Activated CD4-positive, alpha-beta T cell treated with anti-CD3 and anti-CD28 coated beads, Interleukin-2, amount 10 ng/mL, durations not matched to agents 7 days and 5 days (primary cell): ENCODE measurements at regions not wholly inside any gene's neighbourhood (a gene's known extent, or its start where the extent isn't known, plus 50 kb on each side); places are given as distances from the start of the nearest gene placed in this dataset.

Experiments used
- CTCF ChIA-PET: fragments of 350-600 bp; sonication (Branson Sonifier 250); formaldehyde crosslinking; loops from one replicate; lab custom pipeline; 2021; ENCODE audit warnings: antibody characterized with exemption; lab: Charles Lee
- POLR2A ChIA-PET: fragments of 350-600 bp; sonication (Branson Sonifier 250); formaldehyde crosslinking; loops from one replicate; lab custom pipeline; 2021; ENCODE audit warnings: antibody characterized with exemption; lab: Charles Lee
- DNase-seq: peaks from one replicate; pipeline ENCODE4 v3.0.0-alpha.2; 2020
- H3K27ac Mint-ChIP-seq: one replicate; pipeline ENCODE4 v1.8.0; 2021; ENCODE audit warnings: mild to moderate bottlenecking, moderate library complexity, mixed read lengths
- H3K27me3 Mint-ChIP-seq: one replicate; pipeline ENCODE4 v1.8.0; 2021; ENCODE audit warnings: mixed read lengths
- H3K36me3 Mint-ChIP-seq: one replicate; pipeline ENCODE4 v1.8.0; 2021; ENCODE audit warnings: low read depth, mixed read lengths
- H3K4me1 Mint-ChIP-seq: one replicate; pipeline ENCODE4 v1.8.0; 2021; ENCODE audit warnings: mixed read lengths
- H3K4me3 Mint-ChIP-seq: one replicate; pipeline ENCODE4 v1.8.0; 2021; ENCODE audit warnings: mild to moderate bottlenecking, moderate library complexity, mixed read lengths
- H3K9me3 Mint-ChIP-seq: one replicate; pipeline ENCODE4 v1.8.0; 2021; ENCODE audit warnings: mixed read lengths

- ChIA-PET CTCF (no interaction called here), POLR2A (no interaction called here)
- Mint-ChIP-seq H3K27me3 (no peaks in the 10 kb centered on the region), H3K36me3 (no peaks in the 10 kb centered on the region), H3K9me3 (no peaks in the 10 kb centered on the region), H3K4me1 (no peaks in the 10 kb centered on the region), H3K4me3 (no peak overlapping the region), H3K27ac (no peak overlapping the region)
- no peak for DNase-seq
Measured at GRCh38 chr1:57672346-57673140, 248.7 kb upstream of the DAB1 start.

GRCh38 chr1:57671750-57672149 lies 247.9 kb upstream of the DAB1 start:
- no peak for DNase-seq
- Mint-ChIP-seq H3K4me3 (no peak overlapping the region), H3K36me3 (no peaks in the 10 kb centered on the region), H3K4me1 (no peaks in the 10 kb centered on the region), H3K27ac (no peak overlapping the region), H3K27me3 (no peaks in the 10 kb centered on the region), H3K9me3 (no peaks in the 10 kb centered on the region)
- POLR2A ChIA-PET: no interaction called here
- CTCF ChIA-PET: no interaction called here

DNA sequence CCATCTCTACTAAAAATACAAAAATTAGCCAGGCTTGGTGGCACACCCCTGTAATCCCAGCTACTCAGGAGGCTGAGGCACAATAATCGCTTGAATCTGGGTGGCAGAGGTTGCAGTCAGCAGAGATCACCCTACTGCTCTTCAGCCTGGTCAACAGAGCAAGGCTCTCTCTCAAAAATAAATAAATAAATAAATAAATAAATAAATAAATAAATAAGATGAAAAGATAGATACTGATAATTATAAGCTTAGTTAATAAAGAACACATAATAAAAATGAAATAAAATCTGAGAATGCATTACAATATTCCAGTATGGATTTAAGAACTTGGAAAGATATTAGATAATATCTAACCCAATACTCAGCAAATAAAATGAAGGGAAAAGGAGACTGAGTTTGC lies 235.9 kb upstream of the DAB1 start:
- Mint-ChIP-seq H3K36me3 (no peaks in the 10 kb centered on the region), H3K27me3 (no peaks in the 10 kb centered on the region), H3K4me1 (no peaks in the 10 kb centered on the region), H3K27ac (no peak overlapping the region), H3K4me3 (no peak overlapping the region), H3K9me3 (no peaks in the 10 kb centered on the region)
- ChIA-PET POLR2A (no interaction called here), CTCF (no interaction called here)
- DNase-seq: no peak

GRCh38 chr1:57655161-57655560 lies 231.3 kb upstream of the DAB1 start:
- Mint-ChIP-seq H3K27ac (no peak overlapping the region), H3K4me3 (no peak overlapping the region), H3K27me3 (no peaks in the 10 kb centered on the region), H3K4me1 (no peaks in the 10 kb centered on the region), H3K9me3 (no peaks in the 10 kb centered on the region), H3K36me3 (no peaks in the 10 kb centered on the region)
- ChIA-PET CTCF (no interaction called here), POLR2A (no interaction called here)
- DNase-seq: no peak

DNA sequence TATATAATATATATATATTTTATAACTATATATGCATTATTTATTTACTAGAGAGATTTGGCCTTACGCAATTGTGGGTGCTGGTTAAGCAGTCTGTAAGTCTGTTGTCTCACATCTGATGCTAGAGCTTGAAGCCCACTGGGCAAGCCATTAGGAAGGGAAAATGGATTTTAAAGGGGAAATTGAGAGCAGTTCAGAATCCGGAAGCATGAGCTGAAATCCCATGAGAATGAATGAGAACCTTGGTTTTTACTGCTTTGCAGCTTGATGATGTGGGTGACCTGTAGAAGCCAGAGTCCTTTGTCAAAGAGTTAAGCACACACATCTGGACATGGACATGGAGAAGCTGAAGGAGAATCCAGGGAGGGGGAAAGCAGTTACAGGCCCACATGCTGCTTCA lies 220.8 kb upstream of the DAB1 start:
- CTCF ChIA-PET: no interaction called here
- H3K27ac Mint-ChIP-seq: no peak overlapping the region

GRCh38 chr1:57638239-57638638 lies 214.4 kb upstream of the DAB1 start:
- no peaks in the 10 kb centered on the region for H3K36me3 Mint-ChIP-seq
- H3K4me1 Mint-ChIP-seq: no peaks in the 10 kb centered on the region
- DNase-seq: no peak
- H3K9me3 Mint-ChIP-seq: no peaks in the 10 kb centered on the region
- H3K4me3 Mint-ChIP-seq: no peak overlapping the region
- no peak overlapping the region for H3K27ac Mint-ChIP-seq
- H3K27me3 Mint-ChIP-seq: peaks cover 2% of the 10 kb centered on the region
- POLR2A ChIA-PET: no interaction called here
- CTCF ChIA-PET: no interaction called here

More for the DNA sequence above, 220.8 kb upstream of the DAB1 start:
- POLR2A ChIA-PET: no interaction called here
- no peaks in the 10 kb centered on the region for H3K36me3 Mint-ChIP-seq
- H3K9me3 Mint-ChIP-seq: no peaks in the 10 kb centered on the region
- no peaks in the 10 kb centered on the region for H3K4me1 Mint-ChIP-seq
- no peak overlapping the region for H3K4me3 Mint-ChIP-seq
- no peaks in the 10 kb centered on the region for H3K27me3 Mint-ChIP-seq
- DNase-seq: no peak

GRCh38 chr1:57637155-57637554 lies 213.3 kb upstream of the DAB1 start:
- DNase-seq: no peak
- Mint-ChIP-seq H3K4me1 (no peaks in the 10 kb centered on the region), H3K9me3 (no peaks in the 10 kb centered on the region), H3K27me3 (peaks cover 5% of the 10 kb centered on the region), H3K4me3 (no peak overlapping the region), H3K36me3 (no peaks in the 10 kb centered on the region), H3K27ac (no peak overlapping the region)
- CTCF ChIA-PET: no interaction called here
- POLR2A ChIA-PET: no interaction called here

DNA sequence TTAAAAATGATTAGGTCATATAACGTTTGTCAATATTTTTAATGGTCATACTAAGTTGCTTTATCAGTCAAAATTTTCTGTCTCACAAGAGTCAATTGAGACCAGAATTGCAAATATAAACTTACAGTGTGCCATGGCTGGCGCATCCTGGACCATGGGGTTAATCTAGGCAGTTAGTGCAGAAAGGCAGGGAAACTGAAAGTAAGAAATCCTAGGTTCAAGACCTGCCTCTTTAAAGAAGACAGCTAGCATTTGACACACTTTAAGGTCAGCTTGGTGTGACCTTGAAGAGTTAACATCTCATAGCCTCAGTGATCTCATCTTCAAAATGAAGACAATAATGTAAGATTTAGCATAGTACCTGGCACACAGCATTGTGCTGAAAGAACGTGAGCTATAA lies 210.0 kb upstream of the DAB1 start:
- no peak for DNase-seq
- H3K9me3 Mint-ChIP-seq: no peaks in the 10 kb centered on the region
- H3K27me3 Mint-ChIP-seq: peaks cover 3% of the 10 kb centered on the region
- POLR2A ChIA-PET: no interaction called here
- H3K4me3 Mint-ChIP-seq: no peak overlapping the region
- CTCF ChIA-PET: no interaction called here
- H3K27ac Mint-ChIP-seq: no peak overlapping the region
- no peaks in the 10 kb centered on the region for H3K36me3 Mint-ChIP-seq
- no peaks in the 10 kb centered on the region for H3K4me1 Mint-ChIP-seq

DNA sequence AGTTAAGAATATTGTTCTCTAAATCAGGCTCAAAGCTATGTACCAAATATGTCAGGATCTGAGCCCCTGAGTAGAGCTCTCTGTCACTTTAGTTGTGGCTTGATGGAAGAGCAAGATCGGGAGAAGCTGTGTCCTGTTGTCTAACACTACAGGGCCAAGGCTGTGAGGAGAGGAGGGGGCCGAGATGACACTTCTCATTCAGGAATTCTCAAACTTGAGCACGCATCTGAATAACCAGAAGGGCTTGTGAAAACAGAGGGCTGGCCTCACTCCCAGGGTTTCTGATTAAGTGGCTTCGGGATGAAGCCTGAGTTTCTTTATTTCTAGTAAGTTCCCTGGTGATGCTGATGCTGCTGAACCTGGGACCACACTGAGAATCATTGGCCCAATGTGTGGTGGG lies 209.2 kb upstream of the DAB1 start:
- H3K4me1 Mint-ChIP-seq: no peaks in the 10 kb centered on the region
- no peak for DNase-seq
- H3K9me3 Mint-ChIP-seq: no peaks in the 10 kb centered on the region
- POLR2A ChIA-PET: no interaction called here
- no peak overlapping the region for H3K4me3 Mint-ChIP-seq
- CTCF ChIA-PET: no interaction called here
- peaks cover 3% of the 10 kb centered on the region for H3K27me3 Mint-ChIP-seq
- H3K27ac Mint-ChIP-seq: no peak overlapping the region
- no peaks in the 10 kb centered on the region for H3K36me3 Mint-ChIP-seq

DNA sequence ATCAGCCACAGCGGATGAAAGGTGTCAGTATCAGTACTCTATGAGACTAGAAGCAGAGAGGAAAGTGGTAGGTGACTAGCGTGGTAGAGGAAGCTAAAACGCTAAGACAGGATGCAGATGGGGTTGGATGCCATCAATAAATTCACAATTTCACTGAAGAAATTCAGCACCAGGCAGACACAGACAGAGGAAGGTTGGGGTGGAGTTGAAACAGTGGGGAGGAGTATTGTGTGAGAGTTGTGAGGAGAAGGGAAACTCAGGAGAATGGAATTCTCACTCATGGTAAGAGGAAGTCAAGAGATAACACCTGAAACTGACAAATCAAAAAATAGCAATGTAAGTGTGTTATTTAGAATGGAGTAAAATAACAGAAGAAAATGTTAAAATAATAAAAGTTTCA lies 208.5 kb upstream of the DAB1 start:
- POLR2A ChIA-PET: no interaction called here
- no peaks in the 10 kb centered on the region for H3K9me3 Mint-ChIP-seq
- no peak overlapping the region for H3K4me3 Mint-ChIP-seq
- no peak overlapping the region for H3K27ac Mint-ChIP-seq
- no peaks in the 10 kb centered on the region for H3K36me3 Mint-ChIP-seq
- peaks cover 3% of the 10 kb centered on the region for H3K27me3 Mint-ChIP-seq
- DNase-seq: no peak
- CTCF ChIA-PET: no interaction called here
- H3K4me1 Mint-ChIP-seq: no peaks in the 10 kb centered on the region

GRCh38 chr1:57627612-57628011 lies 203.8 kb upstream of the DAB1 start:
- no peak for DNase-seq
- Mint-ChIP-seq H3K36me3 (no peaks in the 10 kb centered on the region), H3K4me3 (no peak overlapping the region), H3K27ac (no peak overlapping the region), H3K4me1 (no peaks in the 10 kb centered on the region), H3K9me3 (no peaks in the 10 kb centered on the region), H3K27me3 (peaks cover 3% of the 10 kb centered on the region)
- POLR2A ChIA-PET: no interaction called here
- CTCF ChIA-PET: no interaction called here

DNA sequence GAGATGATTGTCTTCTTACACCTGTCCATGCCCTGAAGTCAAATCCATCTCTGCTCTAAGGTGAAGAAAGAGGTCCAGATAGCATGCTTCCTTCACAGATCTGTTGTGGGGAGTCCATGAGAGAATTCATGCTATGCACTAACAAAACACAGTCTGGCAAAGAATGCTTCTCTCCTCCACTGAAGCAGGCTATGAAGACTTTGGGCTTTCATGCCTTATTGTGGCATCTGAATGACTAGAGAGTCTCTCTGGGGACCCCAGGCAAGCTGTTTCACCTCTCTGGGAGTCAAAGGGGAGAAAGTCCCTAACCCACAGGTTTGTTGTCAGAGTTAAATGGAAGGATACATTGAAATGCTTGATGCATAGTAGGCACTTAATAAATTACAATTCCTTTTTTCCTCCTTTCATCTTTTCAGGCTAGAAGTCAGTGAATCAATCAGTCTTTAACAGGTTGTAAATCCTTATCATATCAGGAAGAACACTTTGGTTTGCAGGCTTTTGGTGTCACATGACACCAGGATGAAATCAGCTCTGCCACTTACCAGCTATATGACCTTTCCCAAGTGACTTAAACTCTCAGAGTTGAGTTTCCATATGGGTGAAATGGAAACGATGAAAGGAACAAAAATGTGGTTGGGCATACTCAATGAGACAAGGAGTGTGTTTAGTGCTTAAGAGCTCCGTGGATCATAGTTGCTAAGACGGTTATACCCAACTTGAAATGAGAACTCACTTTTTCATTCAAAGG lies 200.1 kb upstream of the DAB1 start:
- H3K27me3 Mint-ChIP-seq: no peaks in the 10 kb centered on the region
- H3K27ac Mint-ChIP-seq: no peak overlapping the region
- no peak overlapping the region for H3K4me3 Mint-ChIP-seq
- no peaks in the 10 kb centered on the region for H3K36me3 Mint-ChIP-seq
- H3K4me1 Mint-ChIP-seq: no peaks in the 10 kb centered on the region
- ChIA-PET CTCF (no interaction called here), POLR2A (no interaction called here)
- DNase-seq: no peak
- no peaks in the 10 kb centered on the region for H3K9me3 Mint-ChIP-seq

- Mint-ChIP-seq H3K36me3 (no peaks in the 10 kb centered on the region), H3K9me3 (no peaks in the 10 kb centered on the region), H3K4me3 (no peak overlapping the region), H3K4me1 (no peaks in the 10 kb centered on the region), H3K27me3 (no peaks in the 10 kb centered on the region), H3K27ac (no peak overlapping the region)
- ChIA-PET CTCF (no interaction called here), POLR2A (no interaction called here)
- no peak for DNase-seq
Measured at GRCh38 chr1:57623039-57623790, 199.4 kb upstream of the DAB1 start.
